Ishikawa (cell line): ENCODE measurements at regions not wholly inside any gene's neighbourhood (a gene's known extent, or its start where the extent isn't known, plus 50 kb on each side); places are given as distances from the start of the nearest gene placed in this dataset.

Experiments
- CEBPB ChIP-seq: IDR thresholded peaks from 2 replicates; pipeline ENCODE4 v1.6.1; 2012
- CREB1 ChIP-seq: IDR thresholded peaks from 2 replicates; pipeline ENCODE4 v1.6.1; 2012; ENCODE audit warnings: low read depth
- EGR1 ChIP-seq: IDR thresholded peaks from 2 replicates; pipeline ENCODE4 v1.6.1; 2012
- EP300 ChIP-seq: IDR thresholded peaks from 2 replicates; pipeline ENCODE4 v1.6.1; 2012; ENCODE audit warnings: borderline replicate concordance
- FOXM1 ChIP-seq: IDR thresholded peaks from 2 replicates; pipeline ENCODE4 v1.6.1; 2012; ENCODE audit warnings: low read depth, borderline replicate concordance
- NFIC ChIP-seq: IDR thresholded peaks from 2 replicates; pipeline ENCODE4 v1.6.1; 2012
- RAD21 ChIP-seq: IDR thresholded peaks from 2 replicates; pipeline ENCODE4 v1.6.1; 2012; ENCODE audit warnings: low read depth
- TAF1 ChIP-seq: IDR thresholded peaks from 2 replicates; pipeline ENCODE4 v1.6.1; 2012; ENCODE audit warnings: low read depth, mild to moderate bottlenecking
- TCF12 ChIP-seq: IDR thresholded peaks from 2 replicates; pipeline ENCODE4 v1.6.1; 2012; ENCODE audit warnings: low read depth
- TEAD4 ChIP-seq: IDR thresholded peaks from 2 replicates; pipeline ENCODE4 v1.6.1; 2012
- YY1 ChIP-seq: IDR thresholded peaks from 2 replicates; pipeline ENCODE4 v1.6.1; 2012; ENCODE audit warnings: low read depth
- ZBTB7A ChIP-seq: IDR thresholded peaks from 2 replicates; pipeline ENCODE4 v1.6.1; 2012; ENCODE audit warnings: low read depth
- TF ChIP-seq, protein P1 (sequence below): IDR thresholded peaks from 2 replicates; pipeline ENCODE4 v1.6.1; 2012
- TF ChIP-seq, protein P2 (sequence below): IDR thresholded peaks from 2 replicates; pipeline ENCODE4 v1.6.1; 2012
- TF ChIP-seq, protein P3 (sequence below): IDR thresholded peaks from 2 replicates; pipeline ENCODE4 v1.6.1; 2012; ENCODE audit warnings: low read depth, mild to moderate bottlenecking

DNA sequence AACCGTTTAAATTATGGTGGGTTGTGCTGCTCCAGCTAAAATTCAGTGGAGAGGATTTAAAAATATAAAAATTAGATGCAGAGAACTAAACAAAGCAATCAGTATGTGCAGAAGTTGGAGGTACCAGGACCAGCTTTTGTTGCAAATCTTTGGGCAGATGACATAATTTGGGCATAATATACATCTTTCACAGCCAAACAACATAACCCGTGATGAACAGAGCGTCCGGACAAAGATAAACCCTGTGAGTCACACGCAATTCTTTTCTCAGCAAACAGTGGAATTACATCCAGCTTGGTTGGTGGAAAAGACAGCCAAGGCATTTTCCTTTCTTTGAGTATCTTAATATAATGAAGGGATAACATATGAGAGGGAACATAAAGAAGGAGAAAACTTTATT, 419.4 kb upstream of the ADAMTS9 start:
- TF ChIP-seq NFIC: no peak

DNA sequence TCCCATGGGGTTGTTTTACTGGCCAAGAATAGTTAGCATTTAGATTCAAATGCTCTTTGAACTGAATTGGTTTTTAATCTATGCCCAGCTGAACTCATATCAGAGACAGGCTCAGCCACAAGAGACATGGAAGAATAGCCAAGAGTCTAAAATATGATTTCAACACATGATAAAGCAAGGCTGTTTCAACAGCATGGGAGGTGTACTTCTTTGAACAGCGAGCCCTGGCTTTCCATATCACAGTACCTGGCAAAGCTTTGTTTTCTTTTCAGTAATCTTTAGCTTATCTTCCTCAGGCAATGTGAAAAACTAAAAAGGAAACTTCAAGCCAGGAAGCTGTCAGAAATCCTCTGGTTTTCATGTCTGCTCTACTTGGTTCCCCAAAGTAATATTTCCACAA, 413.6 kb upstream of the ADAMTS9 start:
- no peak for TF ChIP-seq NFIC
- TF ChIP-seq, protein P1, sequence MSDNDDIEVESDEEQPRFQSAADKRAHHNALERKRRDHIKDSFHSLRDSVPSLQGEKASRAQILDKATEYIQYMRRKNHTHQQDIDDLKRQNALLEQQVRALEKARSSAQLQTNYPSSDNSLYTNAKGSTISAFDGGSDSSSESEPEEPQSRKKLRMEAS: no peak
- TF ChIP-seq, protein P2, sequence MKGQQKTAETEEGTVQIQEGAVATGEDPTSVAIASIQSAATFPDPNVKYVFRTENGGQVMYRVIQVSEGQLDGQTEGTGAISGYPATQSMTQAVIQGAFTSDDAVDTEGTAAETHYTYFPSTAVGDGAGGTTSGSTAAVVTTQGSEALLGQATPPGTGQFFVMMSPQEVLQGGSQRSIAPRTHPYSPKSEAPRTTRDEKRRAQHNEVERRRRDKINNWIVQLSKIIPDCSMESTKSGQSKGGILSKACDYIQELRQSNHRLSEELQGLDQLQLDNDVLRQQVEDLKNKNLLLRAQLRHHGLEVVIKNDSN: no peak
- no peak for TF ChIP-seq ZBTB7A
- no peak for TF ChIP-seq TAF1
- TF ChIP-seq CREB1: no peak
- TF ChIP-seq EGR1: no peak
- TF ChIP-seq YY1: no peak

DNA sequence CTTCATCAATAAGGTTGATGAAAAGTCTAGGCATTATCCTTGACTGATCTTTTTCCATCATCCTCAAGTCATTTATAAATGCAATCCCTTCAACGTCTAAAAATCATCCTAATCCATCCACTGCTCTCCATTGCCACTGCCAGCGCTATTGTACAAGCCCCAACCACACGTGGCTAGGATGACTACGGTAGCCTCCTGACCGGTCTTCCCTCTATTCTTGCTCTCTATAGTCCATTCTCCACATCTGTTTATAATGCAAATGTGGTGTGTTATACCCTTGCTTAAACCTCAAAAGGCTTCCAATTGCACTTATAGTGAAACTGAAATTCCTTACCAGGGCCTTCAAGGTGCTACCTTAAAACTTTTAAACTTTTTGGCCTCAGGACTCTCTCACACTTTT, 410.6 kb upstream of the ADAMTS9 start:
- TF ChIP-seq, protein P1: no peak
- TF ChIP-seq CEBPB (no peak), TEAD4 (no peak), RAD21 (no peak), EP300 (no peak), YY1 (no peak), ZBTB7A (no peak), TCF12 (no peak)
- TF ChIP-seq, protein P3, sequence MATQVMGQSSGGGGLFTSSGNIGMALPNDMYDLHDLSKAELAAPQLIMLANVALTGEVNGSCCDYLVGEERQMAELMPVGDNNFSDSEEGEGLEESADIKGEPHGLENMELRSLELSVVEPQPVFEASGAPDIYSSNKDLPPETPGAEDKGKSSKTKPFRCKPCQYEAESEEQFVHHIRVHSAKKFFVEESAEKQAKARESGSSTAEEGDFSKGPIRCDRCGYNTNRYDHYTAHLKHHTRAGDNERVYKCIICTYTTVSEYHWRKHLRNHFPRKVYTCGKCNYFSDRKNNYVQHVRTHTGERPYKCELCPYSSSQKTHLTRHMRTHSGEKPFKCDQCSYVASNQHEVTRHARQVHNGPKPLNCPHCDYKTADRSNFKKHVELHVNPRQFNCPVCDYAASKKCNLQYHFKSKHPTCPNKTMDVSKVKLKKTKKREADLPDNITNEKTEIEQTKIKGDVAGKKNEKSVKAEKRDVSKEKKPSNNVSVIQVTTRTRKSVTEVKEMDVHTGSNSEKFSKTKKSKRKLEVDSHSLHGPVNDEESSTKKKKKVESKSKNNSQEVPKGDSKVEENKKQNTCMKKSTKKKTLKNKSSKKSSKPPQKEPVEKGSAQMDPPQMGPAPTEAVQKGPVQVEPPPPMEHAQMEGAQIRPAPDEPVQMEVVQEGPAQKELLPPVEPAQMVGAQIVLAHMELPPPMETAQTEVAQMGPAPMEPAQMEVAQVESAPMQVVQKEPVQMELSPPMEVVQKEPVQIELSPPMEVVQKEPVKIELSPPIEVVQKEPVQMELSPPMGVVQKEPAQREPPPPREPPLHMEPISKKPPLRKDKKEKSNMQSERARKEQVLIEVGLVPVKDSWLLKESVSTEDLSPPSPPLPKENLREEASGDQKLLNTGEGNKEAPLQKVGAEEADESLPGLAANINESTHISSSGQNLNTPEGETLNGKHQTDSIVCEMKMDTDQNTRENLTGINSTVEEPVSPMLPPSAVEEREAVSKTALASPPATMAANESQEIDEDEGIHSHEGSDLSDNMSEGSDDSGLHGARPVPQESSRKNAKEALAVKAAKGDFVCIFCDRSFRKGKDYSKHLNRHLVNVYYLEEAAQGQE: no peak
- TF ChIP-seq, protein P2: no peak

DNA sequence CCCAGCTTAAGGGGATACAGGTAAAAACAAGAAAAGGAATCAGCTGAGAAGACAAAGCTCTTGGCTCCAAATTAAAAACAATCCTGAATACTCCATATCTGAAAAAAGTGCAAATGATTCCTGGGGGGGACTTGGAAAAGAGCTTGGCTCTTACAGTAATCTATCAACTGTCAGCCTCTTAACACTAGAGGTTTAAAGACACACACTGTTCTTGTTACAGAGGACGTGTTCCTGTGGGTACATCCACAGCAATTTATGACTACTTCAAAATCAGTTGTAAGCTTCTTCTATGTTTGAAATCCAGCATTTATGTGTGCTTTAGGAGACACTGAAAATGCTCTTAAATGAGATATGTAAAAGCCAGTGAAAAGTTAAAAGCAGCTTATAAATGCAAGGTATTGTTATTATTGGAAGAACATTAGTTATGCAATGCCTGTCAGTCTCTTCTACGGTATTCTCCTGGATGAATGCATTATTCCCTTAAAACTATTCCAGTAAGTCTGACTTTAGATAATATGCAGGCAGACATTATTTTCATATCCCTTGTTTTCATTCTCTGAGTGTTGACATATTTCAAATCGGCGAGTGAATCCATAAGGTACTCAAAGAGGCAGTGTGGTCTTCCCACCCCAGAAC, 408.4 kb upstream of the ADAMTS9 start:
- no peak for TF ChIP-seq ZBTB7A
- no peak for TF ChIP-seq CEBPB
- no peak for TF ChIP-seq TAF1

DNA sequence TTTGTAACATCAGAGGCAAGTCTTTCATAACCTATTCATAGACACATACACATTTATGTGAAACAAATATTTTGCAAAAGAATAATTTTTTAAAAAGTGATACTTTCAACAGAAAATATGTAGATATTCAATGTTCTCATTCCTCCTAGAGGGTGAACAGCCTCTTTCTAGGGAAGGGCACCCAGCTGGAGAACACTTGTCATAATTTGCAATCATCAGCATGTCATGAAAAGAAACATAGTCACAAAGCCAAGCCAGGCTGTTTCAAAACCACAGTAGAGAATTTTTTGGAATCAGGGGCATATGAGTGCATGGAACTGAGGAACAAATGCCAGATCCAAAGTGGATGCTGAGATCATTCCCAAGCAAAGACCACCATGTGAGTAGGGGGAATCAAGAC, 406.9 kb upstream of the ADAMTS9 start:
- TF ChIP-seq TEAD4: no peak

DNA sequence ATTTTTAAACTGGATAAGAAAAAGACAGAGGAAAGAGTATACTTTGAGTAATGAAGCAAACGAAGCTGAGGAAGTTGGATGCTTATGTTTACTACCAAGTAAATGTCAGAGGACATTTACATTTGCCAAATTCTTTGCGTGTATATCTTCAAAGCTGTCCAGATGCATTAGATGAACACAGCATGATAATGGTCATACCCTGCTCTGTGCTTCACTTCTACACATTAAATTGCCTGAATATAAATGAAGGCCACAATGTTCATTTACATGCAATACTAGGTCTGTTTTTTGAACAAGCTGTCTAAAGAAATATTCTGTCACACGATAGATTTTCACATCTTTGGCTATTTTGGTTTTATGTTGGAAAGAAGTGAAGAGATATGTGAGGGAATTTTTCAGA, 405.8 kb upstream of the ADAMTS9 start:
- no peak for TF ChIP-seq TEAD4
- TF ChIP-seq EGR1: no peak
- TF ChIP-seq CEBPB: no peak
- no peak for TF ChIP-seq TCF12
- TF ChIP-seq, protein P1: no peak

DNA sequence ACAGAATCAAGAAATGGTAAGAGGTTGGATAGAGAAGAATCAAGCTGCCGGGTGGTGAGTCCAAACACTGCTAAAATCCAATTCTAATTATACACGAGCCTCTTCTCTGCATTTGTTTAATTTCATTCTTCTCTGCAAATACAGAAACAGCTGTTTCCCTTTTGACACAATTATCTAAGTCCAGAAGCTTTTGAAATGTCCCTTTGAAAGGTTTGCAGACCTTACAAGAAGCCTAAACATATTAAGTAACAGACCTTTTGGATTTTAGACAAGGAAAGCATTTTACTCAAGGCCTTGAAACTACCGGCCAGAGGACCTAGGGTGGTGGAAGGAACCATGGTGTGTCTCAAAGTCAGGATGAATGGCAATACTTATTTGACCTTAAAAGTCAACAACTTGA, 403.8 kb upstream of the ADAMTS9 start:
- TF ChIP-seq EGR1 (no peak), CEBPB (no peak), EP300 (no peak), YY1 (no peak), NFIC (no peak), RAD21 (no peak), TCF12 (no peak), CREB1 (no peak), ZBTB7A (no peak), FOXM1 (no peak), TAF1 (no peak), TEAD4 (no peak)
- TF ChIP-seq, protein P1: no peak
- TF ChIP-seq, protein P2: no peak
- TF ChIP-seq, protein P3: no peak
